GM15510 (cell line): ENCODE measurements at regions not wholly inside any gene's neighbourhood (a gene's known extent, or its start where the extent isn't known, plus 50 kb on each side); places are given as distances from the start of the nearest gene placed in this dataset.

ENCODE experiments used
- POLR2A ChIP-seq: IDR thresholded peaks from 3 replicates; pipeline ENCODE4 v1.6.1; 2011; ENCODE audit warnings: borderline replicate concordance; ENCODE audit not compliant: insufficient read length; ENCODE audit errors: extremely low read depth

DNA sequence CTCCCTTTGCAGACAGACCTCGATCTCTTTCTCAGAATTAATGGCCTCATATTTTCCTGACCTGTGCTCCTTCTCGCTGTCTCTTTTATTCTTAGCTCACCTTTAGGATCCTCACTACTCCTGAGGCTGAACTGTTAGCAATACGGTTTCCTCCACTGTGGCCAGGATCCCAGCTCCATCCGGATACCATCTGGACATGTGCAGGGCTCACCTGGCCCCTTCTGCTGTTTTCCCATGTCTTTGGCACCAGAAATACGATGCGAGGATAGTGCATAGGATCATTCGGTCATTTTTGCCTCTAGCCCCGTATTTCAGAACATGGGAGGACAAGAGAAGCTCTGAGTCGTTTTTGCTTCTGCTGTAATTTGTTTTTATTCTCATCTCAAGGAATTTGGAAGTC lies 108.5 kb upstream of the KIF26B start:
- TF ChIP-seq POLR2A: no peak

DNA sequence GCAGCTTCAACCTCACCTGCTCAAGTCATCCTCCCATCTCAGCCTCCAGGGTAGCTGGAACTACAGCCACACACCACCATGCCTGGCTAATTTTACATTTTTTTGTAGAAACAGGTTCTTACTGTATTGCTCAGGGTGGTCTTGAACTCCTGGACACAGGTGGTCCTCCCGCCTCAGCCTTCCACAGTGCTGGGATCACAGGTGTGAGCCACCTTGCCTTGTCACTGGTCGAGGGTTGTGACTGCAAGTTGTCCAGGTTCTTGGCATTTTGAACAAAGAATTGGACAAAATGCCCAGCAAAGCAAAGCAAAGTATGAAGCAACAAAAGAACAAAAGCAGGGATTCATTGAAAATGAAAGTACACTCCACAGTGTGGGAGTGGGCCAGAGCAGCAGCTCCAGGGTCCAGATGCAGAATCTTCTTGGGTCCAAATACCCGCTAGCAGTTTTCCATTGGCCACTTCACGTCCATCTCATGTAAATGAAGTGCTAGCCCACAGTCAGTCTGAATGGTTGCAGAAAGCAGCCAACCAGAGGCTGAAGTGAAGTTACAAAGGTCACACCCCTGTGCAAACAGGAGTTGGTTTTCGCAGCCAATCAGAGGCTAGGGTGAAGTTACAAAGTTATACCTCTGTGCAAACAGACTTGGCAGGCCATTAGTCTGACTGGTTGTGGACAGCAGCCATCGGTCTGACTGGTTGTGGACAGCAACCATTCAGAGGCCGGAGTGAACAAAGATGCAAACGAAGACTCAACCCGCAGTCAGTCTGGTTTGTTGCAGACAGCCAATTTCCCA lies 109.5 kb upstream of the KIF26B start:
- no peak for TF ChIP-seq POLR2A

GRCh38 chr1:245043611-245043940 lies 111.2 kb upstream of the KIF26B start:
- no peak for TF ChIP-seq POLR2A

- no peak for TF ChIP-seq POLR2A
Measured at GRCh38 chr1:245041058-245041698, 113.6 kb upstream of the KIF26B start.

DNA sequence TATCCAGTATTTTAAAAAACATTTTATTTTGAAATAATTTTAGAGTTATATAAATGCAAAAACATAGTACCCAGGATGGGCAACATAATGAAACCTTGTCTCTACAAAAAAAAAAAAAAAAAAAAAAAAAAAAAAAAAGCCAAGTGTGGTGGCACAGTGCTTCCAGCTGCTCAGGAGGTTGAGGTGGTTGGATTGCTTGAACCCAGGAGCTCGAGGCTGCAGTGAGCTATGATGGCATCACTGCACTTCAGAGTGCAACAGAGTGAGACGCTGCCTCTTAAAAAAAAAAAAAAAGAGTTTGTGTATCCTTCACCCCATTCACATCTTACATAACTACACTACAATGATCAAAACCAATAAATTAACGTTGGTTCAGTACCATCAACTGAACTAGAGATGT lies 115.6 kb upstream of the KIF26B start:
- TF ChIP-seq POLR2A: no peak

GRCh38 chr1:245036102-245036501 lies 118.7 kb upstream of the KIF26B start:
- no peak for TF ChIP-seq POLR2A

GRCh38 chr1:245031041-245031440 lies 123.7 kb upstream of the KIF26B start:
- TF ChIP-seq POLR2A: no peak

- no peak for TF ChIP-seq POLR2A
Measured at GRCh38 chr1:245026247-245026646, 128.5 kb upstream of the KIF26B start.

DNA sequence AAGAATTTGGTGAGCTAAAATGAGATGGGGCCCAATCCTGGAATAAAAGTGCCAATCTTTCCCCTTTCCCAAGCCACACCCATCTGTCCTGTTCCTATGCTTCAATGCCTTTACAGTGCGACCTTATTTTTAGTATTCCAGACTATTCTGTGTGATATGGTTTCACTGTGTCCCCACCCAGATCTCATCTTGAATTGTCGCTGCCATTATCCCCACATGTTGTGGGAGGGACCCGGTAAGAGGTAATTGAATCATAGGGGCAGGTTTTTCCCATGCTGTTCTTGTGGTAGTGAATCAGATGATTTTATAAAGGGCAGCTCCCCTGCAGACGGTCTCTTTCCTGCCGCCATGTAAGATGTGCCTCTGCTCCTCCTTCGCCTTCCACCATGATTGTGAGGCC lies 129.3 kb upstream of the KIF26B start:
- TF ChIP-seq POLR2A: no peak

GRCh38 chr1:245023222-245023621 lies 131.6 kb upstream of the KIF26B start:
- TF ChIP-seq POLR2A: no peak

GRCh38 chr1:245019910-245020486 lies 134.8 kb upstream of the KIF26B start:
- no peak for TF ChIP-seq POLR2A

DNA sequence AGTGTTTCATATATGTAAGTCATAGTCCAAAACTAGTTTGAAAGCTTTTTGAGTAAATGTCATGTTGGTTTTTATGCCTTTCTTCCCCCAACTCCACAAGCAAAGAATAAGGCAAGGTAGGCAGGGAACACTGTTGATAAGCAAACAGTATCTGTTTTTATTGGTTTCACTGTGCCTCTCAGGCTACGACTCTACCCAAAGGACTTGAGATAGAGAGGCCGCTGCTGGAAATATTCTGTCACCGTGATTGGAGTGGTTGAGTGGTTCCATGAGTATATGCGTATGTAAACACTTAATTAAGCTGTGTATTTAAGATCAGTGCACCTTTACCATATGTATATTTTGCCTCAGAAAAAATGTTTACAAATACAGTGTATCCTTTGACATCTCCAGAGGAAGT lies 138.1 kb upstream of the KIF26B start:
- TF ChIP-seq POLR2A: no peak

DNA sequence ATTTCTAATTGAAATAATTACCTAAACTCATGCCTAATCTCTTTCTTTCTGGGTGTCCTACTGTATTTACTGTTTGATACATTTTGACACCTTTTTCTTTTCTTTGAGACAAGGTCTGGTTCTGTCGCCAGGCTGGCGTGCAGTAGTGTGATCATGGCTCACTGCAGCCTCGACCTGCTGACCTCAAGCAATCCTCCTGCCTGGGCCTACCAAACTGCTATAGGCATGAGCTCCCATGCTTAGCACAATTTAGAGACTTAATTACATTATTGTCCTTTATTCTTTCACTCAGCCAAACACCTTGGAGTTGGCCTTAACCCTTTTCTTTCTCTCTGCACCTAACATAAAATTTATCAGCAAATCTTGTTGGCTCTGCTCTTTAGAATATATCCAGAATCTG lies 139.8 kb upstream of the KIF26B start:
- TF ChIP-seq POLR2A: no peak

GRCh38 chr1:245014247-245015029 lies 140.3 kb upstream of the KIF26B start:
- TF ChIP-seq POLR2A: no peak

GRCh38 chr1:245010018-245010614 lies 144.7 kb upstream of the KIF26B start:
- no peak for TF ChIP-seq POLR2A
